AG04450 (cell line): ENCODE measurements at regions not wholly inside any gene's neighbourhood (a gene's known extent, or its start where the extent isn't known, plus 50 kb on each side); places are given as distances from the start of the nearest gene placed in this dataset.

Experiments used
- CTCF ChIA-PET: fragments of 300-600, 350-600 bp; formaldehyde crosslinking; extraction: SDS; loops from one replicate; lab custom pipeline; 2022; ENCODE audit warnings: antibody characterized with exemption, inconsistent platforms; lab: Charles Lee
- POLR2A ChIA-PET: fragments of 350-600 bp; formaldehyde crosslinking; extraction: SDS; loops from one replicate; lab custom pipeline; 2021; ENCODE audit warnings: antibody characterized with exemption, inconsistent platforms; lab: Yijun Ruan, JAX
- DNase-seq: peaks from one replicate; pipeline ENCODE4 v3.0.0-alpha.2; 2011; ENCODE audit warnings: low read depth, low spot score
- H3K27ac ChIP-seq: one replicate; pipeline ENCODE4 v1.5.1; 2012; ENCODE audit warnings: low read depth, low read length, control low read depth
- H3K27me3 ChIP-seq: one replicate; pipeline ENCODE4 v1.6.0; 2012; ENCODE audit warnings: low read length; ENCODE audit not compliant: control insufficient read depth, insufficient read depth
- H3K4me3 ChIP-seq: 2 replicates; pipeline ENCODE4 v1.5.1; 2011; ENCODE audit warnings: mild to moderate bottlenecking, low read depth, low read length, control low read depth
- H3K9me3 ChIP-seq: 2 replicates; pipeline ENCODE4 v1.5.1; 2012; ENCODE audit warnings: low read length; ENCODE audit not compliant: control insufficient read depth, insufficient read depth
- CTCF ChIP-seq: IDR thresholded peaks from 2 replicates; pipeline ENCODE4 v1.5.1; 2011; ENCODE audit warnings: low read depth, low read length, control low read depth, inconsistent platforms

GRCh38 chr18:70762812-70763211 lies 474.0 kb downstream of the SOCS6 start:
- Histone ChIP-seq H3K27me3 (no peaks in the 10 kb centered on the region), H3K9me3 (no peaks in the 10 kb centered on the region), H3K27ac (no peak overlapping the region), H3K4me3 (no peak overlapping the region)
- no peak for DNase-seq
- ChIA-PET POLR2A (no interaction called here), CTCF (no interaction called here)
- no peak for TF ChIP-seq CTCF

- Histone ChIP-seq H3K9me3 (no peaks in the 10 kb centered on the region), H3K4me3 (no peak overlapping the region), H3K27ac (no peak overlapping the region), H3K27me3 (no peaks in the 10 kb centered on the region)
- TF ChIP-seq CTCF, result no peak
- DNase-seq, result no peak
- CTCF ChIA-PET, result no interaction called here
- POLR2A ChIA-PET, result no interaction called here
These were observed 469.9 kb downstream of the SOCS6 start for GRCh38 chr18:70758780-70759179.

- Histone ChIP-seq H3K27ac (no peak overlapping the region), H3K4me3 (no peak overlapping the region), H3K27me3 (no peaks in the 10 kb centered on the region), H3K9me3 (no peaks in the 10 kb centered on the region)
- DNase-seq, result no peak
- ChIA-PET POLR2A (no interaction called here), CTCF (no interaction called here)
- TF ChIP-seq CTCF, result no peak
These were observed 465.6 kb downstream of the SOCS6 start for GRCh38 chr18:70754486-70754885.

GRCh38 chr18:70732916-70733315 lies 444.1 kb downstream of the SOCS6 start:
- no peak overlapping the region for H3K4me3 ChIP-seq
- DNase-seq, result no peak
- H3K27ac ChIP-seq, result no peak overlapping the region
- TF ChIP-seq CTCF, result no peak
- CTCF ChIA-PET, result no interaction called here
- no peaks in the 10 kb centered on the region for H3K27me3 ChIP-seq
- H3K9me3 ChIP-seq, result 0 out of 2 replicates have a peak, but pooled peaks cover 3% of the 10 kb centered on the region
- POLR2A ChIA-PET, result no interaction called here

GRCh38 chr18:70732188-70732587 lies 443.3 kb downstream of the SOCS6 start:
- POLR2A ChIA-PET, result no interaction called here
- no peak overlapping the region for H3K4me3 ChIP-seq
- H3K27ac ChIP-seq, result no peak overlapping the region
- DNase-seq, result no peak
- H3K27me3 ChIP-seq, result no peaks in the 10 kb centered on the region
- CTCF ChIA-PET, result no interaction called here
- H3K9me3 ChIP-seq, result 0 out of 2 replicates have a peak, but pooled peaks cover 3% of the 10 kb centered on the region
- no peak for TF ChIP-seq CTCF
